HG02840 (cell line): ENCODE measurements at regions not wholly inside any gene's neighbourhood (a gene's known extent, or its start where the extent isn't known, plus 50 kb on each side); places are given as distances from the start of the nearest gene placed in this dataset.

Experiments
- ATAC-seq: cut with Tn5 transposase; IDR thresholded peaks from one replicate; pipeline ENCODE4 v1.9.1; 2021; ENCODE audit warnings: mild to moderate bottlenecking, moderate library complexity, moderate number of reproducible peaks; ENCODE audit not compliant: unreplicated experiment, low FRiP score

DNA sequence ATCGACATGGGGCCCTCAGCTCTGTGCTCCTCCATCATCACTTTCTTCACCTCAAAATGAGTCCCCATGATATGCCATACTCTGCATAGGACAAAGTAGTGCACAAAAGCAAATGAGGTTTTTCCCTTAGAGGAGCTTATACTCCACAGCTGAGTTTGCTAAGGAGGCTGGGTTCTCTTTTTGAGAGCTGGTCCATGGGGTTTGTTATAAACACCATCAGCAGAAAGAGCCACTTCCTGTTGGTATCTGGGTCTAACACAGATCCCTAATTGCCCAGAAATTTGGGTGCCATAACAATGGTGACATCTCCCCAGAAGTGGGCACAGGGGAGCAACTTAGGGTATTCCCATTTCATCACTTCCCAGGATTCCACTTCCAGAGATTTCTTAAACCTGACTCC lies 395.7 kb downstream of the FOXO1 start:
- no peak for ATAC-seq

DNA sequence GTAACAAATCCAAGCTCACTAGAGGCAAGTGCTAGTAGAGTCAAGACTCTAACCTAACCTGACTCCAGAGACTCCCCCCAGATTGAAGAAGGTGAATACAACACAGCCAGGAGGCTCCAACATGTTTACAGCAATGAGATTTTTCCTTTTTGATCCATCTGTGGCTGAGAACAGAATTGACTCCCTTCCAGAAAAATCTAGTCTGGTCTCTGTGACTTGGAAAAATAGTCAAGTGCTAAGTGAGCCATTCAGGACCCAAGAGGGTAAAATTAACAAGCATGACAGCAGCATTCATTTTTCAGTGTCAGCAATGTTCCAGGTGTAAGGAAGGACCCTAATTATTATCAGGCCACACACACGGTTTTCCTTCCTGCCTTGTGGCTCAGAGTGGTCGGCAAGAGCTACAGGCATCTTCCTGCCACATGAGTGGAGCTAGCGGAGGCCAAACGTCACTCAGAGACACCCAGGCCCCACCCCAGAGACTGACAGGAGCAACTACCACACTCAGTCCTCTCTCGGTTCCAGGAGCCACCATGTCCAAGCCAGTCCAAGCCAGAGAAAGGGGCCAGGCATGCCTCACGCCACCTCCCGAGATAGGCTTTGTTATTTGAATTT lies 395.1 kb downstream of the FOXO1 start:
- no peak for ATAC-seq

DNA sequence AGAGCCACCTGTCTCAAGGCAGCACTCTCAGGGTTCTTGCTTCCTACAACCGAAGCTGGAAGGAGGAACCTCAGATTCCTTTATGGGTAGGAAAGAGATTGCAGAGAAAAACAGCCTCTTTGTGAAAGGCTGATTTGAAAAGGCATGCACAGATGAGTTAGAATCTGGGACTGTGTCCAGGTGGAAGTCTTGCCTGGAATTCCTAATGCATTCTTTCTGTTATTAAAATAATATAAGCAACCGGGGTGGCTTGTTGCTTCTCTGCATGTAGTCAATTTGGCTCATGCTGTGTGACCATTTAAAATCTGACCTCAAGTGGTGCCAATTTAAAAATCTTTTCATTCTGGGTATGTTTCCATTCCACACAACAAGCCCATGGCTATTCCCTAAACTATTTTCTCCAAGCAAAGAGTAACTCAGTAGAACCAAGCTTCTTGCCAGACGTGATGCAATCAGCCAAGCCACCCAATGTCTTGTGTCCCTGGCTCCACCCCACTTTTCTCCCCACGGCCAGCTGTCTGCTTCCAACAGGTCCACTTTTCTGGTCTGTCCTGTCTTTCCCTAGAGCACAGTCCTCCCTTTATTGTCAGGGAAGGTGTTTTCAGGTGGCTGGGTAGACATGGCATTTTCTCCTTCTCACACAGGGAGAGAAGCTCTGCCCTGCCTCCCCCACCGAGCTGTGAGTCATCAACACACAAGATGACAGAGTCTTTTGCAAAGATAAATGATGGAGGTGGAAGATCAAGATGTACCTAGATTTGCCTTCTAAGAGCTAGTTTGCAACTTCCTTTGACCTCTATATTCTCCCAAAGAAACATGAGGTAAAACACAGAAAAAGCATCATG lies 394.3 kb downstream of the FOXO1 start:
- ATAC-seq: no peak

DNA sequence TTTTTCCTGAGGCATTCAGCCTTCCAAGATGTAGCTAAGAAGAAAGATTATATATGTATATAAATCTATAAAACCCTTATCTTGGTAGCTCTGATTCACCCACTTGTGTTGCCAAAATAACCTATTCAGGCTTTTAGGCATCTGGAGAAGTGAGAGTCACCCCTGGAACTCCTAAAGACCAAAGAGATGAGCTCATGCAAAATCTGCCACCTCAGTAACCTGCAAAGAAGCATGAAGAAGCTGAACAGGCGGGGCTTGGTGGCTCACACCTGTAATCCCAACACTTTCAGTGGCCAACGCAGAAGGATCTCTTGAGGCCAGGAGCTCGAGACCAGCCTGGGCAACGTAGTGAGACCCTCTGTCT lies 393.7 kb downstream of the FOXO1 start:
- no peak for ATAC-seq

DNA sequence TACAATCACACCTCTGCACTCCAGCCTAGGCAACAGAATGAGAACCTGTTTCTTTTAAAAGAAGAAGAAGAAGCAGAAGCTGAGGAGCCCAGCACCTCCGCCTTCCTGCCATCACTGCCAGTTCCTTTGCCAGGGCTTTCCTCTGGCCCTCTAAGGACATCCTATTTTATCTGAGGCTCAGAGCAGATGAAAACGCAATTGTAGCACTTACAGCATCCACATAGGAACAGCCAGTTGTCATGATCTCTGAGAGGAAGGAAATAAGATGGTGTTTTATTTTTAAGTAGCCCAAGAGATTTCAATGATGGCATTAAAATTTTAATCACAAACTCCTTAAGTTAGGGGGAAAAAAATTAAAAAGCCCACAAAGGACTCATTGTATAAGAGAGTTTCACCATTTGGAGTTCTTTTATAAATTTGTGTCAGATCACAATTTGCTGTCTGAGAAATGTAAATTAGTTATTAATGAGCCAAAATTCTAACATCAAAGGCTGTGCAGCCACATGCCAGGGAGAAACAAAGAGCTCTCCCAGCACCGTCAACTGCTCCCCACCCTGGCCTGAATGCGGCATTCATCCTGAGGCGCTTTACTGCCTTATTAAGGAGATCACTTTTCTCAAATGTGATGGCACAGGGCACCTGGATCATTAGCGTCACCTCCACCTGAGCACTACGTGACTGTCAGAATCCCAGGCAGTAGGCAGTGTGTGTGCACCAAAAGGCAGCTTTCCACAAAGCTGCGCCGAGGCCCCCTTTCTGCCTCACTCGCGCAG lies 393.0 kb downstream of the FOXO1 start:
- no peak for ATAC-seq

DNA sequence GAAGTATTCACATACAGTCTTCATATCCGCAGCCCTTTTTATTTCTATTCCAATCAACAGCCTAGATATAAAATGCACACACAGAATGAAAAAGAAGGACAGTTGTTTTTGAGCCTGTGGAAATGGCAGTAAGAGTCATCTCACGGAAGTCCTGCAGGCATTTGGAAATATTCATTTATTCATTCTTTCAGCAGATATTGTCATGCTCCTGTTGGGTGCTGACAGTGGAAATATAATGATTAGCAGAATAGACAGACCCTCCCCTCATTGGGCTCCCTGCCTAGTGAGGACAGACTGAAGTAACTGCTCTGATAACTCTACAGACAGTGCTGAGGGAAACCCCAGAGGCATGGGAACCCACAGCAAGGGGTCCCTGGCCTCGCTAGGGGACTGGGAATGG lies 392.3 kb downstream of the FOXO1 start:
- ATAC-seq: no peak

DNA sequence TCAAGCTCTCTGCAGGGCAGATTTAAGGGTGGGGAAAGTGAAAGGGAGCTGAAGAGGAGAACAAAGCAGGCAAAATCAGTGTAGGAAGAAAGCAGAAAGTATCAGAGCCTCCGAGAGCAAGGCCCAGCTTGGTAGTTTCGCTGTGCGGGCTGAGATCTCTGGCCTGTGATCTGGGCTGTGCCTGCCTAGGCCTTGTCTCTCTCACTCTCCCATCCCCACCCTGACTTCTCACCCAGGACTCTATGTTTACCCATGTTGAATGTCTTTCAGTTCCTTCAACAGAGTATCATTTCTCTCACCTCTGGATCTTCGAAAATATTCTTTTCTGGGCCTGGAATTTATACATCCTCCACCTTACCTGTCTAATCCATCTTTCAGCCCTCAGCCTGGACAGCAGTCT lies 391.3 kb downstream of the FOXO1 start:
- ATAC-seq: no peak

DNA sequence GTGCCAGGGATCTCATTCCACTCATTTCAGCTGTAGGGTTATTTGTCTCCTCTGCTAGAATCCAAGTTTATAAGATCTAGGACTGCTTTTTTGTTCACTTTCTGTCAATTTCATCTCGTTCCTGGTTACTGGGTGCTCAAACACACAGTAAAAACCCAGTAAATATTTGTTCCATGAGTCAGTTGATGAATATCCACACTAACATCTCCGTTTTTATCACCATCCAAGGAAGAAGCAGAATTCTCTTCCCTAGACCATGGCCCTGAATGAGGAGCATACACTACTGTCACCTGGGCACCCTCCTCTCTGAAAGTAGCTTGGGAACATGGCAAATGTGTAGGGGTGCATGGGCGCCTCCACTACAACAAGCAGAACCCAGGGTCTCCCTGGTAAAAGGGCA lies 390.8 kb downstream of the FOXO1 start:
- no peak for ATAC-seq

DNA sequence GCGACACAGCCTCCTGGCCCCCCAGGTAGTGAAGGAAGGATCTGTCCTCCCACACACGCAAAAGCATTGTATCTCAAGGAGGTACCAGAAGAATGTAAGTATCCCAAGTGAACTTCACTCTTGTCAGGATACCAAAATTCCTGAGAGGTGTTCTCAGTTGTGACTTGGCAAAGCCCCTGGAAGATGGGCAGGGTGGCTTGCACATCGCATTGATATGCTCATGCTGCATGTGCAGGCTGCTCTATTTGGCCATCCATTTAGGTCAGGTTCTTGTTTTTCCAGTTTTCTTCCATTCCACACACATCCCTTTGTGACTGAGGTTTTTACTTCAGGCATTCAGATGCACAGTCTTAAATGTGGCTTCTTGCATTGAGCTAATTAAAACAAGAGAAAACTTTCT lies 382.8 kb downstream of the FOXO1 start:
- ATAC-seq: no peak

DNA sequence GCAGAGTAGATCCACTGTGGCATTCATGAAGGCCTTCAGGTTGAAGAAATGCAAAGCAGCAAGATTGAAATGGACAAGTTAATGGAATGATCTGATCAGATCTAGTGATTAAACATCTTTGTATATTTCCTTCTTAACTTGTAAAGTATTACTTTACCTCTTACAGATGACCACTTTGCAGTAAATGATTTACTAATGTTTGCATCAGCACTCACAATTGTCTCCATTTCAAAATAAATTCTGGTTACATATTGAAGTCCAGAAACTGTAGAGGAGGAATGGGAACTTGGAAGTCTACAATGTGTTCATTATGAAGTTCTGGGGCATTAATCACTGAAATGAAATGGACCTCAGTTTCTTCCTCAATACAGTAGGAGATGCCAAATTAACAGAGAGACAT lies 380.8 kb downstream of the FOXO1 start:
- no peak for ATAC-seq

DNA sequence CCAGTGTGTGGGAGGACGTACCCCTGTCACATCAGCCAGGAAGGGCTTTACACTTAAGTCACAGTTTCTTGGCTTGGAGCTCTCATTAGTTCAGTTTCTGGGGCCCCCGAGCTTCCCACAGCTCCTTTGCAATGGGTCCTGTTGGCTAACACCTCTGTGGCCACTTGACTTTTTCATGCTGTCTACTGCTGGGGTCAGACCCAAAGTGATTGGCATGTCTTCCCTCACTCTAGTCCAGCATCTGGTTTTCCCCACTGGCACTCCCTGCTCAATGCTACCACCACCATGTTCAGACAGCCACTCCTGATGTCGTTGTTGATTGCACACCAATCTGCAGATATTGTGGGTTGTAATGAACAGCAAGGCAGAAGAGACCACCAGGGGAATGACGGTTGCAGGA lies 379.0 kb downstream of the FOXO1 start:
- ATAC-seq: no peak

DNA sequence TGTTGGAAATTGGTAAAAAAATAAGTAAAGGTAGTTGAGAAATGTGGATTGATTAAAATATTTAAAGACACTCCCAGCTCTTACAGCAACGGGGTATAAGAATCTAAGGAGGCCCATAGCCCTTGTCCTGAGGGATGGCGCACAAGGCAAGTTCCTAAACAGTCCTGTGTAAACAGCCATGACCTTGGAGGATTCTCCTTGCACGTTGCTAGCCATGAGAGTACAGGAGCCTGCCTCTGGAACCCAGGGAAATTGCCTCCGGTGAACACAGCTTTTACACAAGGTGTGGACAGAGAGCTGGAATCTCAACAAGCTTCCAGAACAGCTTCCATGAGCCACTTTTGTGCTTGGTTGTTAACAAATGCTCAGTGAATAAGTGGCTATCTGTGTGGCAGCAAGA lies 378.2 kb downstream of the FOXO1 start:
- no peak for ATAC-seq

DNA sequence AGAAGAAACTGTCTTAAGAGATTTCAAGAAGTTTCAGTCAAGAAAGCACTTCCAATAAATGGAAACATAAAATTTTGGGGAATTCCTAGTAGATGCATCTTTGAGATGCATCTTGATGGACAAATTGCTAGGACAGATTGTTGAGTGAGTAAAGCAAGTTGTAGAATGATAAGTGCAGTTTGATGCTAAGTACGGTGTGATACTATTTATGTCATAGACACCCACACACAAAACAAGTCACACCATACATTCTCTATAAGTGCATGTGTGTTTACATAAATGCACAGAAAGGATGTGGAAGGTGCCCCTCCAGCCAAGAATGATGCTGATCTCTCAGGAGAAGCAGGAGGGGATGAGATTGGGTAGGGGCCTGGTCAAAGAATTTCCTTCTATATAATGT lies 375.7 kb downstream of the FOXO1 start:
- no peak for ATAC-seq

DNA sequence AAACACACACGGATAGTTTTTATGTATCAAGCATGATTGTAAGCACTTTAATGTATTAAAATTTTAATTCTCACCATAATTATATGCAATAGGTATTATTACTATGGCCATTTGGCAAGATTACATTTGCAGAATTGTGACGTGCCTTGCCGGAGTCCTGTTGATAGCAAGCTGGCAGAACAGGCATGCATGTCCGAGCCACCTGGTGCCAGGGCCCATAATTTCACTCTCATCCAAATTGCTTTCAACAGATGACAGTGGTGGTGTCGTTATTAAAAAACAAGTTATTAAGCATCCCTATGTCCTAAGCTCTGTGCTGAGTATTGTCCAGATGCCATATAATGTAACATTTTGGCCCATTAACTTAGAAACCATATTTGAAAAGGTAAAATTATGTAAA lies 374.3 kb downstream of the FOXO1 start:
- ATAC-seq: no peak

DNA sequence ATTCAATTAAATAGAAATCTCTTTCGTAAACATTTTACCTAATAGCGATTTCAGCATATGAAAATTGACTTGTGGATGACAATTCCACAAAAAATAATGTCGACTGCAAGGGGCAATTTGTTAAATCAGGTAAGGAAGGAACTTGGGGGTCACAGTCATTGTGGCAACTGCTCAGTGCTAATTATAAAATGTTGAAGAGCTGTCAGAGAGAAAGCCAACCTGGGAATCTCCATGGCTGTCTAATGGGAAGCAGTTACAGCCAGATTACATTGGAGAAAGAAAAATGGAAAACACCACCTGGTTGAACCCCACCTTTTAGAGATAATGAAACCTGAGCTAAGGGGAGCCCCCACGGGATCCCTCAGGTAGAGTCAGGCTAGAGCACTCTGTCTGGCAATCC lies 373.9 kb downstream of the FOXO1 start:
- no peak for ATAC-seq

DNA sequence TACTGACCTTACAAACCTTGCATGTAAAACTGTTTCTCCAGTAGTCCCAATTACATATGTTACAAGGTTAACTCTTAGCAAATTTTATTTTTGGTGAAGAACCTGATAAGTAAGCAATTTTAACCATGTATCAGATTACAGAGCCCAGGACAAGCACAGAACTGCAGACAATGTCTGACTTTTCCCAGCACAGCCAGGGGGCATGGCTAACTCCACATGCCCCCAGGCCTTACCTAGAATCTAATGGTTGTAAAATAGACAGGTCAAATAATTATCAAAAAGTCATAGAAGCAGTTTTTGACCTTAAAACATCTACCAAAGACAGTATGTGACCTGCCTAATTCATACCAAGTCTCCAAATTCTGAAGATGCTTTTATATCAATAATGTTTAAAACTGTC lies 364.1 kb downstream of the FOXO1 start:
- no peak for ATAC-seq

DNA sequence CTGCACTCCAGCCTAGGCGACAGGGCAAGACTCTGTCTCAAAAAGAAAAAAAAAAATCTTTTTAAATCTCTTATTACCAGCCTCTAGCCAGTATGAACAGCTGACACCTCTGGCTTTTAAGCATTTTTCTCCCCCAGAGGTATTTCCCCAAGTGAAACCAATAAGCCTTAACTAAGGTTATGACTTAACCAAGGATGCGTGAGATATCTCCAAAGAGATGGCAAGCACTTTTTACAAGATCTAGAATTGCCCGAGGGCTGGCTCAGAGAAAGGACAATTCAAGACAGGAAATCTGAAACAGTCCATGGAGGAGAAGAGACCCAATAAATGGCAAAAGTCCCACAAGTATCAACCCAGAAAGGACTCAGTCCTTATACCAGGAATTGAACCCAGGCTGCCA lies 362.1 kb downstream of the FOXO1 start:
- ATAC-seq: no peak

DNA sequence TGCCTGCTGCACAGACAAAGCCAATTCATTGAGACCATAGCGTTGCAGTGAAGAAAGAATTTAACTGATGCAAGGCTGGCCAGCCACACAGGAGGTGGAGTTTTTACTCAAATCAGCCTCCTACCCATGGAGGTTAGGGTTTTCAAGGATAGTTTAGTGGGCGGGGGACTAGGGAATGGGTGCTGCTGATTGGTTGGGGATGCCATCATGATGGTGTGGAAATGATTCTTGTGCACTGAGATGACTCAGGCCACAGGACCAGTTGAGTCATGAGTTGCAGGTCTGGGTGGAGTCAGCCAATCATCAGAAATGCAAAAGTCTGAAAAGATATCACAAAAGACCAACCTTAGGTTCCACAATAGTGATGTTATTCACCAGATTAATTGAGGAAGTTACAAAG lies 359.6 kb downstream of the FOXO1 start:
- ATAC-seq: no peak

DNA sequence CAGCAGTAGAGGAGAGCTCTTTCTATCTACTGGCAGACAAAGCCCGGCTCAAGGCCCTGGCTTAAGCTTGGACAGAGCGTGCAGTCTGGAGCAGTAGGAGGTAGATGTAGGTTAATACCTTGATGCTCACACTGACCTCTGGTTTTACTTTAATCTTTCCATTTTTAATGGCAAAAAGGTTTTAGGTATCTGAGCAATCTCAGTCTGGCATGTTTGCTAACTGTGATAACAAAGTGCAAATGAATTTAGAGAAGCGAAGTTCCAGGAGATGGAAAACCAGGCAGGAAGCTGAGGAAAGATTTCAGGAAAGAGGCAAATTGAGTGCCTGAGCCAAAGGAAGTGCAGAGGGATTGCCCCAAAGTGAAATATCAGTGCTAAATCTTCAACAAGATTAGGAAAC lies 356.6 kb downstream of the FOXO1 start:
- ATAC-seq: no peak

DNA sequence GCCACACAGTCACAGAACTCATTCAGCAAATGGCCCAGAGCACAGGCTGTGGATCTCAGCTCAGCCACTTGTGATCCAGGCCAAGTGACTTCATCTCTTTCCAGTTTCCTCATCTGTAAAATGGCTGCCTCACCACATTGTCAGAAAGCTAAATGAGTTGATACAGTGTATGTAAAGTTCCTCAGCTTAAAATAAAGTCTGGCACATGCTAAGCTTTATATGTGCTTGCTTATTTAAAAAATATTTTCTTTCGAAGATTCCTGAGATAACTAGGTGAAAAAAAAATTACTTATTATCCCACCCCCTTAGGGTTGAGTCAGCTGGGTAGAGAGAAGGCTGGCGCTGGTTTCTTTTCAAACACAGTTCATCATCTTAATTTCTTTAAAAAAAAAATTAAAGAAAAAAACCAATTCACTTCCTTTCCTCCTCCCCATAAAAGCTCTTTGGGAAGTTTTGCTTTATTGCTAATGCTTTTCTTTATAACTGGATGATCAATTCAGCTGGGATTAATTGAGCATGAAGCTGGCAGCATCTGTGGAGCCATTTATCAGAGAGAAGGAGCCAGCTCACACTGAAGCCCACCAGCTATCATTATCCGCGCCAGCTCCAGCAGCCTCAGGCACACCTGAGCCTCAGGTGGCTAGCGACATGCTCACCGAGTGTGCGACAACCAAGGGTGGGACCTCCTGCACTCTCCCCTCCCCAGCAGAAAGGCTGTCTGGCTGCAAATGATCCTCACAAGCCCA lies 354.9 kb downstream of the FOXO1 start:
- ATAC-seq: no peak
